HG03060 (cell line): ENCODE measurements at regions not wholly inside any gene's neighbourhood (a gene's known extent, or its start where the extent isn't known, plus 50 kb on each side); places are given as distances from the start of the nearest gene placed in this dataset.
A peak's percentile ranks its signal among the peaks of the same experiment; 100 is the strongest.

ENCODE experiments used
- ATAC-seq: cut with Tn5 transposase; IDR thresholded peaks from one replicate; pipeline ENCODE4 v1.9.1; 2021; ENCODE audit warnings: low read depth, moderate number of reproducible peaks; ENCODE audit not compliant: unreplicated experiment

DNA sequence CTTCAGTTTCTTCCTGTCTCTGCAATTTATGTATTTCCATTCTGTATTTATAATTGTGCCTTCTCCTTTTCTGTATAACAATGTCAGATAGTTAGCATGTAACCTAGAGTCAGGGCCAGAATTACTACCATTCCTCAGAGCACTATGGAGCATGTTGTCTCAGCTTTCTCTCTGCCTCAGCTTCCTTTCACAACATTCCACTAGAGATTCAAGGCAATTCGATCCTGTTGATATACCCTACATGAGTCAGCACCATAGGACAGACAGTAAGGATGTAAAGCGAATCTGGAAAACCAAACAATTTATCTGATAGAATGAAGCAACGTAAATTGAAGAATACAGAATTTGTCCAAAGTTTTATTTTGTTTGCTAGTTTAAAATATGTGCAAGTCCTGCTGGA lies 728.3 kb upstream of the SEMA6A start:
- no peak for ATAC-seq

DNA sequence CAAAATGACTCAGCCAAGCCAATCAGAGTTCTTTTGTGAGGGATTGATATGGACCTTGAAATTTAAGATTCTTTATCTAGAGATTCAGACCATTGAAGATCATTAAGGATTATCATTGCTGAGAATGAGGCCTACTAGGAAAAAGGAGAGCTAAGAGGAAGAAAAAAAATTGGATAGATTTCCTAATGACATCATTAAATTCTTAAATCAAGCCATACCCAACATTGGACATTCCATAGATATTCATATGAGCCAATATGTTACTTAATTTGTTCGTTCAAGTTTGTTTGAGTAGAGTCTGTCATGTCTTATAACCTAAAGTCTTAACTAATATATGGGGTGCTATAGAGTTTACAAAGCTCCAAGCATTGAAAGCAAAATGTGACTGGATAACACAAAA lies 727.9 kb upstream of the SEMA6A start:
- ATAC-seq = no peak

- ATAC-seq = no peak
Observed at GRCh38 chr5:117299936-117300328, 725.3 kb upstream of the SEMA6A start.

DNA sequence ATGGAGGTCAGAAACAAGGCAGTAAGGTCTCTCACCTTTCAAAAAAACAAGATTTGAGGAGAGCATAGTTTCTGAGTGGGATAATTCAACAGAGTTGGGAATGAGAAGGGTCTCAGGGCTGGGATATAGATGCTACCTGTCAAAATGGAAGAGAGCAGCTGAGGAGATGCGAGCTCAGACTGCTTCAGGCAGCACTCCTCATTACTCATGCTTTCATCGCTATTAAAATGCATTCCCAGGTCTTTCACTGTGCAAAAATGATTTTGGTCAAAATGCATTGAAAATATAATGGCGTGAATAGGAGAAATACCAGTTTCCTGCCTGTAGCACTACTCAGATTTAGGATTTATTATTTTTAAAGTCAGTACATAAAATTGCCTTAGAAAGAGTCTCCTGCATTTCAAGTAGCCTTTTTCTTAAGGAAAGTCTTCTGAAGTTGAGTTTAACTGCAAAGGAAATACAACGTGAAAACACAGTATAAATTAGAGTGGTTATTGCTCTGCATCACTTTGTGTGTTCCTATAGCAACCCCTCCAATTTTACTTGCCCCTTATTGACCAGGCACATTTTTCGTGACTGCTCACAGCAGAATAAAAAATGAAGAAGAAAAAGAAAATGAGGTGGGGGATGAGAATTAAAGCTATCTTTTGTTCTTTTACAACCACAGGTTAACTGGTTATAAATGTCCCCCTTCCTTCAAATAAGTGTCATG lies 724.8 kb upstream of the SEMA6A start:
- ATAC-seq = no peak

GRCh38 chr5:117296872-117297271 lies 722.2 kb upstream of the SEMA6A start:
- no peak for ATAC-seq

GRCh38 chr5:117295941-117296340 lies 721.3 kb upstream of the SEMA6A start:
- ATAC-seq = no peak

DNA sequence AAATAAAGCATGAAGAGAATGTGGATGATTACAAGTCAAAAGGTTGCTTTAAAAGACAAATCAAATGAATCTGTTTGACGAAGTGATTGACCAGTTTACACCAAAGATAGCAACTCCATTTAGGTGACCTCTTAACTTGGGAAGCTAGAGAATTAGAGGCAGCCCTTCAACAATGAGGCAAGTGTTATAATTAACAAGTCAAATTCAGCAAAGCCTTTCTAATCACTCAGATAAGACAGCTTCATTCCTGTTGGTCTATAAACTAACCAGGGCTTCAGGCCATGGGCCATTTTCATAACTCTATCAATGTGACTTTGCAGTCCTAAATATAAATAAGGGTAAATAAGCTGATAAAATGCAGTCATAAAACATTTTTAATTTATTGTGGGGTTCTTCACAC lies 712.2 kb upstream of the SEMA6A start:
- ATAC-seq = no peak

DNA sequence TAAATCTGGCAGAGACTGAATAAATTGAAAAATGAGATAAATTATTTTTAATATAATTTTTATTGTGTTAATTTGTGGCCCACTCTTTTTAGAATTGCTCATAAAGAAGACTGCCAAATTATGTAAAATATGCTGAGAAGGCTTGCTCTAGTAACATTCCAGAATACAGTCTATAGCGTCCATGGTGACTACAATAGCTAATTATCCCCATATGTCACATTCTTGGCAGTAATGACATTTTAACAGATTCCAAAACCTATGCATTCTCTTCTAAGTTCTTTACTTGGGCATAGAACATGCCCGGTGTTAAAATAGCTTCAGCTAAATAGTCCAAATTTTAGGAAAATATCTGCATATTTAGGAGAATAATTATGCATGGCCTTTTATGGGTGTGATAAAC lies 697.0 kb upstream of the SEMA6A start:
- ATAC-seq = no peak

GRCh38 chr5:117266280-117266679 lies 691.7 kb upstream of the SEMA6A start:
- ATAC-seq = no peak

DNA sequence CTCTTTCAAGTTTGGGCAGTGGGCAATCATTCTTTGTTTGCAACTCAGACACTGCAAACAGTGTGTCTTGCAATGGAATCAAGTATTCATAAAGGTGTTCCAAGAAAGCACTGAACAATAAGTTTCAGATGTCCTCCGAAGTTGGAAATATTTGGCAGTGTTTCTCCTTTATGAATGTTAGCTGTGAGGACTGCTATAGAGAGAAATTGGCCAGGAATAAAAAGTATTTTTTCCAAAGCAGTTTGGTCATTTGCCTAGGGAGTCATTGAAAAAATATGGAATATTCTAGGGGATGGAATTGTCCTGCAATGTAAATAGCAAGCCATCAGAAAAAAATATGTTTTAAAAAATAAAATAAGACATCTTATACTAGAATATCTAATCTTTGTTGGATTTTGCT lies 688.6 kb upstream of the SEMA6A start:
- ATAC-seq = no peak

GRCh38 chr5:117262572-117263131 lies 688.0 kb upstream of the SEMA6A start:
- no peak for ATAC-seq

DNA sequence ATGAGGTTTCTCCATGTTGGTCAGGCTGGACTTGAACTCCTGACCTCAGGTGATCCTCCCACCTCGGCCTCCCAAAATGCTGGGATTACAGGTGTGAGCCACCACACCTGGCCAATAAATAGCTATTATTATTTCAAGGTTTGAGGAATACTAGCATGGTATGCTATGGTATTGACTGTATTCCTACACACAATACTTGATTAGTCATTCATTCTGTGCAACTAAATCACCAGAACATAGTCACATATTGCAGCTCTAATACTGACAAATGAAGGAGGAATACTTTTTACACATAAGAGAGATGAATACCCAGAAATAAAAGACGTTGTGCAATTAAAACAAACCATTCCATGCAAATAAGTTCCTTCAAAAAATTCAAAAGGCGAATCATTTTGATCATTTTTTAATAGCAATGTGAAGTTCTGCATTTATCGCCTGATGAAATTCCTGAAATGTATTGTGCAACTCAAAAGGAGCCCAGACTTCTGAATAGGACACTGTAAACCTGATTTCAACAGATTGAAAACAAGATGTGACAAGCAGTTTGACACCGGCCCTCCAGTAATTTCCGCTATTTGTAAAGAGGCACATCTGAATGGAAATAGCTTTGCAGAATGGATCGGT lies 687.4 kb upstream of the SEMA6A start:
- ATAC-seq = no peak

- ATAC-seq = no peak
Observed at GRCh38 chr5:117255211-117256027, 680.8 kb upstream of the SEMA6A start.

DNA sequence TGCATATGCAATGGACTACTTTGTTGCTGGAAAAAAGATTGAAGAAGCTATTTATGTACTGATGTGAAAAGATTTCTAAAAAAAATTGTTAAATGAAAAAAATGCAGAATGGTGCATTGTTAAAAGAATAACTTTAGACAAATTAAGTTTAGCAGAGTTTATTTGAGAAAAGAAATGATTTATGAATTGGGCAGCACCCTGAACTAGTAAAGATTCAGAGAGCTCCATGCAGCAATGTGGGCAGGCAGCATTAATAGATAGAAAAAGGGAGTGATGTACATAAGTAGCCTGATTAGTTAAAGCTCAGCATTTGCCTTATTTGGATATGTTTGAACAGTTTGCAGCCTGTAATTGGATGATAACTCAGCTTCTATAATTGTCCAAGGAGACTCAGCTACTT lies 677.9 kb upstream of the SEMA6A start:
- no peak for ATAC-seq

GRCh38 chr5:117249086-117249815 lies 674.6 kb upstream of the SEMA6A start:
- no peak for ATAC-seq

GRCh38 chr5:117246424-117246823 lies 671.8 kb upstream of the SEMA6A start:
- ATAC-seq = no peak

- no peak for ATAC-seq
Observed at GRCh38 chr5:117245130-117245529, 670.5 kb upstream of the SEMA6A start.

DNA sequence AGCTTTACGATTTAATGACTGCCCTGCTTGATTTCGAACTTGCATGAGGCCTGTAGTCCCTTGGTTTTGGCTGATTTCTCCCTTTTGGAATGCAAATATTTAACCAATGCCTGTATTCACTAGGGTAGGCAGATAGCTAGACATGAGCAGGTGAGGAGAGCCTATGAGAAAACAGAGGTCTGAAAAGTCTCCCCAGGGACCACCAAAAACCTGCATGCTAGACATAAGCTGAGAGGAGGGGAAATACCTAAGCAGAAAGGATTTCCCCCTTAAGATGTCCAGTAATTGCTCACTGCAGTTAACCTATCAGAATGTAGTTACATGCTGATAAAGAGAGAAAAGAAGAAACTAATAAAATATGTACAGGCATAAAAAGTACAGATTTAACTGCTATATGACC lies 667.4 kb upstream of the SEMA6A start:
- ATAC-seq = peak; percentile 47

DNA sequence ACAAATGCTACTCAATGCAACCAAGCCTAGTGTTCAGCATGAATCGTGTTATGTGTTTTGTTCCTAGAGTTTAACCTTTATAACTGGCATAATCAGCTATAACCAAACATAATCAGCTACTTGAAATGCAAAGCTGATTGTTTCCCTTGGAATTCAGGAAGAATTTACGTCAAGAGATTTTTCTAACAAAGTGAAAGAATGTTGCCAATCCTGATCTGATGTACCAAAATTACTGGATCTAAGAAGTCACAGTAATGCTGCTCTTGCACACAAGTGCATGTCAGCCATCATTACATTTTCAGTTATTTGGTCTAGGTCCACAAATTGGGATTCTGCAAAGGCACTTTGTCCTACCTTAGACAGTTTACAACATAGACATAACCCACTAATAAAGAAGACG lies 662.3 kb upstream of the SEMA6A start:
- ATAC-seq = no peak

GRCh38 chr5:117235786-117236185 lies 661.2 kb upstream of the SEMA6A start:
- no peak for ATAC-seq

DNA sequence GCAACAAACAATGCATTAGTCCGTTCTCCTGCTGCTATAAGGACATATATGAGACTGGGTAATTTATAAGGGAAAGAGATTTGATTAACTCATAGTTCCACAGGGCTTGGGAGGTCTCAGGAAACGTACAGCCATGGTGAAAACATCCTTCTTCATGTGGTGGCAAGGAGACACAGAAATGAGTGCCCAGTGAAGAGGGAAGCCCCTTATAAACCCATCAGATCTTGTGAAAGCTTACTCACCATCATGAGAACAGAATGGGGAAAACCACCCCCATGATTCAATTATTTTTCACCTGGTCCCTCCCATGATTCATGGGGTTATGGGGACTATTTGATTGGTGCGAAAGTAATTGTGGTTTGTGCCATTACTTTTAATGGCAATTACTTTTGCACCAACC lies 655.8 kb upstream of the SEMA6A start:
- no peak for ATAC-seq
